ENCODE measurements at regions not wholly inside any gene's neighbourhood (a gene's known extent, or its start where the extent isn't known, plus 50 kb on each side); places are given as distances from the start of the nearest gene placed in this dataset.

GRCh38 chr3:188049606-188050530 is 104.1 kb upstream of the LPP start:
- no peaks in the 10 kb centered on the region for H3K36me3 ChIP-seq (ENCODE audit: control insufficient read depth in 1 of 2, insufficient read depth in 2 of 2, low read length in 2 of 2)
- intact Hi-C loops (cut with micrococcal nuclease), result no loop called here
- no peaks in the 10 kb centered on the region for H3K27me3 ChIP-seq (ENCODE audit: insufficient read depth, low read length)
- ATAC-seq, result no peak
- BruUV-seq (replicated peaks), result no TSS peak
- no peak overlapping the region for H2AFZ ChIP-seq (ENCODE audit: low read depth, low read length, poor library complexity, severe bottlenecking)
- TF ChIP-seq SRF (IDR thresholded peaks at IDR 0.05; ENCODE audit: low read depth) (no peak), CBX3 (IDR thresholded peaks at IDR 0.05; ENCODE audit: low read depth) (no peak)
- POLR2A ChIA-PET, result no interaction called here
- no peak overlapping the region for H3K4me3 ChIP-seq (replicated peaks in 1 of 2; ENCODE audit: low read depth in 1 of 2, low read length in 2 of 2)
- RAD21 ChIA-PET (ENCODE audit: low non-redundant PET in 1 of 2, low total read pairs in 2 of 2, uncharacterized antibody in 2 of 2, unreplicated experiment in 2 of 2), result no interaction called here
- H4K20me1 ChIP-seq (ENCODE audit: insufficient read depth), result no peaks in the 10 kb centered on the region
- DNase-seq (ENCODE audit: low read depth, low spot score), result no peak
- no peak overlapping the region for H3K4me2 ChIP-seq (ENCODE audit: low read length)
- no peaks in the 10 kb centered on the region for H3K9me3 ChIP-seq (ENCODE audit: control insufficient read depth in 1 of 2, insufficient read depth in 1 of 2, low read depth in 1 of 2, low read length in 2 of 2)
- no peaks in the 10 kb centered on the region for H3K9me2 ChIP-seq (ENCODE audit: insufficient read depth)
- no peaks in the 10 kb centered on the region for H3K79me2 ChIP-seq (ENCODE audit: insufficient read depth, low read length)
- no peak overlapping the region for H3K27ac ChIP-seq (ENCODE audit: low read depth, low read length)
- no peak overlapping the region for H3K9ac ChIP-seq (ENCODE audit: low read length)
- CTCF ChIA-PET, result no interaction called here
- H3K4me1 ChIP-seq (ENCODE audit: control insufficient read depth in 1 of 2, insufficient read depth in 2 of 2, low read length in 2 of 2), result no peaks in the 10 kb centered on the region

- H3K4me2 ChIP-seq (ENCODE audit: low read length), result no peak overlapping the region
- no peak overlapping the region for H3K27ac ChIP-seq (ENCODE audit: low read depth, low read length)
- no peaks in the 10 kb centered on the region for H3K9me2 ChIP-seq (ENCODE audit: insufficient read depth)
- DNase-seq (ENCODE audit: low read depth, low spot score) (no peak), ATAC-seq (no peak)
- H3K9me3 ChIP-seq (ENCODE audit: control insufficient read depth in 1 of 2, insufficient read depth in 1 of 2, low read depth in 1 of 2, low read length in 2 of 2), result no peaks in the 10 kb centered on the region
- ChIA-PET CTCF (interaction anchor here (1.0 kb wide), 1 partner anchor 311 kb away, joined by 3 read pairs; no protein-coding TSS in a partner anchor), POLR2A (no interaction called here), RAD21 (ENCODE audit: low non-redundant PET in 1 of 2, low total read pairs in 2 of 2, uncharacterized antibody in 2 of 2, unreplicated experiment in 2 of 2) (no interaction called here)
- no peaks in the 10 kb centered on the region for H3K79me2 ChIP-seq (ENCODE audit: insufficient read depth, low read length)
- no peaks in the 10 kb centered on the region for H3K36me3 ChIP-seq (ENCODE audit: control insufficient read depth in 1 of 2, insufficient read depth in 2 of 2, low read length in 2 of 2)
- H3K4me1 ChIP-seq (ENCODE audit: control insufficient read depth in 1 of 2, insufficient read depth in 2 of 2, low read length in 2 of 2), result no peaks in the 10 kb centered on the region
- no peaks in the 10 kb centered on the region for H3K27me3 ChIP-seq (ENCODE audit: insufficient read depth, low read length)
- no peak overlapping the region for H3K9ac ChIP-seq (ENCODE audit: low read length)
- H3K4me3 ChIP-seq (replicated peaks in 1 of 2; ENCODE audit: low read depth in 1 of 2, low read length in 2 of 2), result no peak overlapping the region
- no TSS peak for BruUV-seq (replicated peaks)
- H2AFZ ChIP-seq (ENCODE audit: low read depth, low read length, poor library complexity, severe bottlenecking), result no peak overlapping the region
- intact Hi-C loops (cut with micrococcal nuclease), result no loop called here
- H4K20me1 ChIP-seq (ENCODE audit: insufficient read depth), result no peaks in the 10 kb centered on the region
- no peak for TF ChIP-seq SP1 (IDR thresholded peaks at IDR 0.05; ENCODE audit: low read depth)
- TF ChIP-seq FOSL1 (IDR thresholded peaks at IDR 0.05; ENCODE audit: low read depth), result no peak
- TF ChIP-seq EZH2 (IDR thresholded peaks at IDR 0.05), result no peak
- TF ChIP-seq ZFX (IDR thresholded peaks at IDR 0.05), result no peak
- TF ChIP-seq REST (IDR thresholded peaks at IDR 0.05; ENCODE audit: low read depth), result no peak
- no peak for TF ChIP-seq JUND (IDR thresholded peaks at IDR 0.05)
- no peak for TF ChIP-seq POLR2AphosphoS5 (IDR thresholded peaks at IDR 0.05; ENCODE audit: low read depth, low read length)
- TF ChIP-seq ZNF274 (IDR thresholded peaks at IDR 0.05; ENCODE audit: low read depth, low read length), result no peak
- no peak for TF ChIP-seq CTCF (IDR thresholded peaks at IDR 0.05 in 2 of 3, conservative IDR thresholded peaks at IDR 0.05 in 1 of 3; ENCODE audit: borderline replicate concordance in 1 of 3, insufficient read depth in 1 of 3, low read depth in 2 of 3, low read length in 2 of 3)
- no peak for TF ChIP-seq ZBTB33 (IDR thresholded peaks at IDR 0.05; ENCODE audit: extremely low read depth, insufficient replicate concordance, low read length)
- no peak for TF ChIP-seq EGR1 (IDR thresholded peaks at IDR 0.05; ENCODE audit: low read depth)
These were observed 102.2 kb upstream of the LPP start for GRCh38 chr3:188051801-188052168.

Data from HCT116 (cell line).